Hepatocyte (in vitro differentiated cells): ENCODE measurements at regions not wholly inside any gene's neighbourhood (a gene's known extent, or its start where the extent isn't known, plus 50 kb on each side); places are given as distances from the start of the nearest gene placed in this dataset.
"Not testable (repeated sequence)": the region's sequence is repeated elsewhere in the genome, so short reads cannot be mapped to it uniquely, and the experiment has no call there.

Source experiments
- DNase-seq: peaks from one replicate; pipeline ENCODE4 v3.0.0-alpha.2; 2016; ENCODE audit warnings: low spot score
- H2AFZ ChIP-seq: fragments of 200-600 bp; sonication (generic); 2 replicates; pipeline ENCODE4 v1.6.0; 2016; ENCODE audit warnings: antibody characterized with exemption, mild to moderate bottlenecking
- H3K27ac ChIP-seq: fragments of 200-600 bp; sonication (generic); 2 replicates; pipeline ENCODE4 v1.5.1; 2016; ENCODE audit warnings: mild to moderate bottlenecking
- H3K27me3 ChIP-seq: fragments of 200-600 bp; sonication (generic); 2 replicates; pipeline ENCODE4 v1.6.1; 2016
- H3K36me3 ChIP-seq: fragments of 200-600 bp; sonication (generic); replicated peaks from 2 replicates; pipeline ENCODE4 v1.5.1; 2016; ENCODE audit warnings: low read depth; ENCODE audit not compliant: insufficient read depth
- H3K4me1 ChIP-seq: fragments of 200-600 bp; sonication (generic); 2 replicates; pipeline ENCODE4 v1.5.1; 2016; ENCODE audit warnings: mild to moderate bottlenecking, moderate library complexity; ENCODE audit not compliant: insufficient read depth
- H3K4me2 ChIP-seq: fragments of 200-600 bp; sonication (generic); 2 replicates; pipeline ENCODE4 v1.6.0; 2016
- H3K4me3 ChIP-seq: fragments of 200-600 bp; sonication (generic); 2 replicates; pipeline ENCODE4 v1.5.1; 2016; ENCODE audit warnings: mild to moderate bottlenecking
- H3K79me2 ChIP-seq: fragments of 200-600 bp; sonication (generic); 2 replicates; pipeline ENCODE4 v1.6.0; 2017; ENCODE audit warnings: mild to moderate bottlenecking
- H3K9me2 ChIP-seq: fragments of 200-600 bp; sonication (generic); replicated peaks from 2 replicates; pipeline ENCODE4 v1.6.0; 2017; ENCODE audit warnings: mild to moderate bottlenecking; ENCODE audit not compliant: insufficient read depth
- H3K9me3 ChIP-seq: fragments of 200-600 bp; sonication (generic); 2 replicates; pipeline ENCODE4 v1.5.1; 2016; ENCODE audit warnings: low read depth, mild to moderate bottlenecking
- H4K20me1 ChIP-seq: fragments of 200-600 bp; sonication (generic); 2 replicates; pipeline ENCODE4 v1.6.0; 2016; ENCODE audit warnings: mild to moderate bottlenecking; ENCODE audit not compliant: insufficient read depth, poor library complexity, severe bottlenecking
- EZH2 ChIP-seq: fragments of 200-600 bp; sonication (generic); IDR thresholded peaks from 2 replicates; pipeline ENCODE4 v1.6.1; 2016; ENCODE audit warnings: antibody characterized with exemption, mild to moderate bottlenecking, borderline replicate concordance
- EZH2phosphoT487 ChIP-seq: fragments of 200-600 bp; sonication (generic); IDR thresholded peaks from one replicate; pipeline ENCODE4 v1.6.1; 2018; ENCODE audit warnings: antibody characterized with exemption, mild to moderate bottlenecking, low read depth, moderate library complexity; ENCODE audit not compliant: unreplicated experiment, severe bottlenecking
- WGBS: methylation state at CpG from one replicate; pipeline ENCODE4 v1.1.6; 2016; ENCODE audit warnings: low lambda C conversion rate; ENCODE audit errors: missing lambda C conversion rate; 5-methylcytosine and 5-hydroxymethylcytosine counted together
- TF ChIP-seq, protein P1 (sequence below): fragments of 200-600 bp; sonication (generic); IDR thresholded peaks from 2 replicates; pipeline ENCODE4 v1.5.1; 2016; ENCODE audit warnings: antibody characterized with exemption, mild to moderate bottlenecking; ENCODE audit not compliant: poor library complexity

DNA sequence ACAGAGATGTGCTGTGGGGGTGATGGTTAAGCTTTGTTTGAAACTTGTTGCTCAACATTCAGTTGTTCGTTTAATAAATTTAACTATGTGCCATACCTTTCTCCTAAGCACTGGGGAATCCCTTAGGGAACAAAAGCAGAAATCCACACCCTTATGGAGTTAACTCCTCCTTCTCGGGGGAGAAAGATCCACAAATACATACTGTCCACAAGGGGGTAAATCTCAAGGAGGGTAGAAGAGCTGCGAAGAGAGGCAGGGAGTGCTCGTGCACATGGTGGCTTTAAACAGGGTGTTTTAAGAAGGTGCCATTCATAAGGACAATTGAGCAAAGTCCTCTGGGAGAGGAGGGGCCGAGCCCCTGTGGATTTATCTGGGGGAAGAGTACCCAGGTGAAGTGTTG is 92.5 kb downstream of the CRYBB2 start:
- H3K79me2 ChIP-seq, DNase-seq, H3K4me2 ChIP-seq, H3K4me1 ChIP-seq, H3K9me2 ChIP-seq, H4K20me1 ChIP-seq, H3K27me3 ChIP-seq, H2AFZ ChIP-seq, H3K36me3 ChIP-seq, H3K4me3 ChIP-seq, H3K27ac ChIP-seq, H3K9me3 ChIP-seq: not testable (repeated sequence)
- 67% methylated on average over 2 of the region's 5 CpGs for WGBS

DNA sequence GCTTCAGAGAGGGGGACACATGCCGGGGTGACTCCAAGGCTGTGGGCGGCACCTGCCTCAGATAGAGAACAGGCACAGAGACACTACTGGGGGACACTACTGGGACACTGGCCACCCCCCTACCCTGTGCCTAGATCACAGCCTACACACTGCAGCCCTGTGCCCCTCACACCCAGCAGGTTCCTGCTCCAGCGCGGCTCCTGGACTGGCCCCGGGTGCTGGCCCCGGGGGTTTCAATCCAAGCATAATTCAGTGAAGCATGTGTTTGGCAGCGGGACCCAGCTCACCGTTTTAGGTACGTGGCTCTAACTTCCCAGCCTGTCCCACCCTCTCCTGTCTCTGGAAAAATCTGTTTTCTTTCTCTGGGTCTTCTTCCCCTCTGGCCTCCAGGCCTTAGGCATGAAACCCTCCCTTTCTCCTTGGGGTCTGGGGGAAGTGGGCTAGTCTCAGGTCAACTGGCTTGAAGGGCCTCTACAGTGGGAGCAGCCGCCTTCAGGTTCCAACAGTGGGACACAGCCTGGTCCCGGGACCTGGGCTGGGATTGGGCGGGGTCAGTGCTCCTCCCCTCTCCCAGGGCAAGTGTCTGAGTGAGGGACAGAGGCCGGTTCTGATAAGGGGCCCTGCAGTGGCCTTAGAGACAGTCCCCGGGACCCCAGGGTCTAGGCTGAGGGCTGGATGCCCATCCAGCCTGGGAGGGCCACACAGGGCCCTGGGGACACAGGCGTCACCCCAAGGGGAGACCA is 98.8 kb downstream of the CRYBB2 start:
- Histone ChIP-seq H3K27me3 (no peaks in the 10 kb centered on the region), H3K4me3 (no peak overlapping the region), H3K4me1 (no peaks in the 10 kb centered on the region), H2AFZ (no peak overlapping the region), H3K9me2 (no peaks in the 10 kb centered on the region), H3K9me3 (no peaks in the 10 kb centered on the region), H3K79me2 (no peaks in the 10 kb centered on the region), H3K4me2 (no peak overlapping the region), H3K36me3 (no peaks in the 10 kb centered on the region), H3K27ac (no peak overlapping the region), H4K20me1 (no peaks in the 10 kb centered on the region)
- no peak for DNase-seq
- TF ChIP-seq EZH2 (no peak), EZH2phosphoT487 (no peak)
- TF ChIP-seq, protein P1, sequence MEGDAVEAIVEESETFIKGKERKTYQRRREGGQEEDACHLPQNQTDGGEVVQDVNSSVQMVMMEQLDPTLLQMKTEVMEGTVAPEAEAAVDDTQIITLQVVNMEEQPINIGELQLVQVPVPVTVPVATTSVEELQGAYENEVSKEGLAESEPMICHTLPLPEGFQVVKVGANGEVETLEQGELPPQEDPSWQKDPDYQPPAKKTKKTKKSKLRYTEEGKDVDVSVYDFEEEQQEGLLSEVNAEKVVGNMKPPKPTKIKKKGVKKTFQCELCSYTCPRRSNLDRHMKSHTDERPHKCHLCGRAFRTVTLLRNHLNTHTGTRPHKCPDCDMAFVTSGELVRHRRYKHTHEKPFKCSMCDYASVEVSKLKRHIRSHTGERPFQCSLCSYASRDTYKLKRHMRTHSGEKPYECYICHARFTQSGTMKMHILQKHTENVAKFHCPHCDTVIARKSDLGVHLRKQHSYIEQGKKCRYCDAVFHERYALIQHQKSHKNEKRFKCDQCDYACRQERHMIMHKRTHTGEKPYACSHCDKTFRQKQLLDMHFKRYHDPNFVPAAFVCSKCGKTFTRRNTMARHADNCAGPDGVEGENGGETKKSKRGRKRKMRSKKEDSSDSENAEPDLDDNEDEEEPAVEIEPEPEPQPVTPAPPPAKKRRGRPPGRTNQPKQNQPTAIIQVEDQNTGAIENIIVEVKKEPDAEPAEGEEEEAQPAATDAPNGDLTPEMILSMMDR: no peak
- 88% methylated on average over 11 of the region's 15 CpGs for WGBS

DNA sequence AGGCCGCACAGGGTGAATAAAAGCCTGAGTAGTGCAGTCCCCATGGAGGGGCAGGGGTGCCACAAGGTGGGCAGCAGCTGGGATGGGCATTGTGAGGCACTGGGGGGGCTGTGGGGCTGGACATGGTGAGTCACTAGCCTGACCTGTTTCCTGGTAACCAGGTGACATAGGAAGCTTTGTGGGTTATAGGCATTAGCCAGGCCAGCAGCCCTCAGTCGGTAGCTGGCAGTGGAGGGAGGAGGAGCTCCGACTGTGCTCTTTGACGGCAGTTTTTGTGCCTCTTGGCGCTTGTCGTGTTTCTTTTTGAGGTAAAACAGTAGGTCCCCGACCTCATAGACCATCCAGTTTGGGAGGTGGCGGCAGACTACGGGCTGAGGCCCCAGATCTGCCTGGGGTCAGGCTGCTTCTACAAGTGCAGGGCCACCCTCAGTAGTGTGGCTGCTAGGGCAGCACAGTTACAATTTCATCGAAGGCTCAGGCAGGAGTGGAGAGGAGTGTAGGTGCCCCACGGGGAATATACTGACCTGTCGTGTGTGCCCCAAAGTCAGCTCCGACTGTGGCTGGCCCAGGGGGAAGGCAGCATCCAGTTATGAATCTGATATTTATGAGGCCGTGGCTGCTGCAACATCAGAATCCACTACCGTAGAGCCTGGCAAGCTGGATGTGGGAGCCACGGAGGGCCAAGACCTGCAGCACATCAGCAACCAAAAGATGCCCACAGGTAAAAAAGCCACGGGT is 107.7 kb downstream of the CRYBB2 start:
- Histone ChIP-seq H3K27me3 (no peaks in the 10 kb centered on the region), H2AFZ (no peak overlapping the region), H3K36me3 (no peaks in the 10 kb centered on the region), H3K79me2 (no peaks in the 10 kb centered on the region), H3K9me3 (no peaks in the 10 kb centered on the region), H3K4me3 (no peak overlapping the region), H3K27ac (no peak overlapping the region), H3K4me1 (no peaks in the 10 kb centered on the region), H3K9me2 (no peaks in the 10 kb centered on the region), H3K4me2 (no peak overlapping the region), H4K20me1 (no peaks in the 10 kb centered on the region)
- DNase-seq: no peak
- TF ChIP-seq EZH2 (no peak), EZH2phosphoT487 (no peak)
- TF ChIP-seq, protein P1: no peak
- 86% methylated on average over 16 of the region's 17 CpGs for WGBS

DNA sequence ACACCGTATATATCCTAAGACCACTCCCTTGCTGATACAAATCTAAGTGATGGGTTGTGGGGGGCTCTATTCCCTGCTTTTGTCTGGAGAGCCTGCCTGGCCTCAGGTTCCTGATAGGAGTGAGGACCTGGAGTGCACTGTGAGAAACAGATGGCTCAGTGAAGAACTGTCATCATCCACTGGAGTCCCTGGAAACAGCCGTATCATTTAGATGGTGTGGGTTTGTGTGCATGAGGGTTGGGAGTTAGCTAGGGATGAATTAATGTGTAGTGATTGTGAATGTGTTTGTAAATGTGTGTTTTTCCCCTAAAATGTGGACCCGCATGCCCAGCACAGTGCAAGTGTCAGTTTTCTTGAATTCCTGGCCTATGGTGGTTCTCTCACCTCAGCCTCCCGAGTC is 111.6 kb downstream of the CRYBB2 start:
- Histone ChIP-seq H3K27ac (no peak overlapping the region), H3K4me3 (no peak overlapping the region), H3K36me3 (no peaks in the 10 kb centered on the region), H2AFZ (no peak overlapping the region), H4K20me1 (no peaks in the 10 kb centered on the region), H3K4me2 (no peak overlapping the region), H3K9me2 (no peaks in the 10 kb centered on the region), H3K9me3 (no peaks in the 10 kb centered on the region), H3K79me2 (no peaks in the 10 kb centered on the region), H3K4me1 (no peaks in the 10 kb centered on the region), H3K27me3 (no peaks in the 10 kb centered on the region)
- DNase-seq: no peak
- no peak for TF ChIP-seq EZH2phosphoT487
- no peak for TF ChIP-seq EZH2
- TF ChIP-seq, protein P1: no peak
- 92% methylated on average over 4 of the region's 4 CpGs for WGBS

DNA sequence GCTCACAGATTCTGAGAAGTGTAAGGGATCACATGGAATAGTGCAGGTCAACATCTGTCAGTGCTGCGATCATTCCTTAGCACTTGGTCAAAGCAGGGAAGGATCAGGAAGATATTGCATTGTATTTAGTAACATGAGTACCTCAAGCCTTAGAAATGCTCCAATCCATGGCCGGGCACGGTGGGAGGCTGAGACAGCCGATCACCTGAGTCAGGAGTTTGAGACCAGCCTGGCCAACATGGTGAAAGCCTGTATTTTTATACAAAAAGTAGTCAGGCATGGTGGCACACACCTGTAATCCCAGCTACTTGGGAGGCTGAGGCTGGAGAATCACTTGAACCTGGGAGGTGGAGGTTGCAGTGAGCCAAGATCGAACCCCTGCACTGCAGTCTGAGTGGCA is 112.5 kb downstream of the CRYBB2 start:
- 94% methylated on average over 5 of the region's 5 CpGs for WGBS
- not testable (repeated sequence) for H3K9me2 ChIP-seq

More for the DNA sequence above, 112.5 kb downstream of the CRYBB2 start:
- not testable (repeated sequence) for H2AFZ ChIP-seq, DNase-seq, H3K4me2 ChIP-seq, H3K4me3 ChIP-seq, H4K20me1 ChIP-seq, H3K79me2 ChIP-seq, H3K9me3 ChIP-seq, H3K36me3 ChIP-seq, H3K4me1 ChIP-seq, H3K27ac ChIP-seq, H3K27me3 ChIP-seq
